ENCODE measurements at regions not wholly inside any gene's neighbourhood (a gene's known extent, or its start where the extent isn't known, plus 50 kb on each side); places are given as distances from the start of the nearest gene placed in this dataset.

GRCh38 chr9:103837940-103838339 is 256.2 kb upstream of the SMC2 start:
- no peak for TF ChIP-seq CTCF (IDR thresholded peaks at IDR 0.05; ENCODE audit: low read depth, low read length, missing control alignments)
- H3K4me3 ChIP-seq (ENCODE audit: low read depth, low read length), result no peak overlapping the region
- DNase-seq (ENCODE audit: low read depth), result no peak

- no peak overlapping the region for H3K4me3 ChIP-seq (ENCODE audit: low read depth, low read length)
- TF ChIP-seq CTCF (IDR thresholded peaks at IDR 0.05; ENCODE audit: low read depth, low read length, missing control alignments), result no peak
- DNase-seq (ENCODE audit: low read depth), result no peak
Measured at GRCh38 chr9:103839197-103839596, 254.9 kb upstream of the SMC2 start.

GRCh38 chr9:103867886-103868285 is 226.2 kb upstream of the SMC2 start:
- DNase-seq (ENCODE audit: low read depth), result no peak
- no peak for TF ChIP-seq CTCF (IDR thresholded peaks at IDR 0.05; ENCODE audit: low read depth, low read length, missing control alignments)
- H3K4me3 ChIP-seq (ENCODE audit: low read depth, low read length), result no peak overlapping the region

GRCh38 chr9:103872811-103873210 is 221.3 kb upstream of the SMC2 start:
- no peak for DNase-seq (ENCODE audit: low read depth)
- H3K4me3 ChIP-seq (ENCODE audit: low read depth, low read length), result no peak overlapping the region
- TF ChIP-seq CTCF (IDR thresholded peaks at IDR 0.05; ENCODE audit: low read depth, low read length, missing control alignments), result no peak

- TF ChIP-seq CTCF (IDR thresholded peaks at IDR 0.05; ENCODE audit: low read depth, low read length, missing control alignments), result no peak
- no peak overlapping the region for H3K4me3 ChIP-seq (ENCODE audit: low read depth, low read length)
- no peak for DNase-seq (ENCODE audit: low read depth)
Measured at GRCh38 chr9:103881419-103881818, 212.7 kb upstream of the SMC2 start.

- H3K4me3 ChIP-seq (ENCODE audit: low read depth, low read length), result no peak overlapping the region
- DNase-seq (ENCODE audit: low read depth), result no peak
- no peak for TF ChIP-seq CTCF (IDR thresholded peaks at IDR 0.05; ENCODE audit: low read depth, low read length, missing control alignments)
Measured at GRCh38 chr9:103889989-103890388, 204.1 kb upstream of the SMC2 start.

- no peak for TF ChIP-seq CTCF (IDR thresholded peaks at IDR 0.05; ENCODE audit: low read depth, low read length, missing control alignments)
- no peak overlapping the region for H3K4me3 ChIP-seq (ENCODE audit: low read depth, low read length)
- no peak for DNase-seq (ENCODE audit: low read depth)
Measured at GRCh38 chr9:103894184-103894583, 199.9 kb upstream of the SMC2 start.

Measured in GM12864 (cell line).